ENCODE measurements at regions not wholly inside any gene's neighbourhood (a gene's known extent, or its start where the extent isn't known, plus 50 kb on each side); places are given as distances from the start of the nearest gene placed in this dataset.

DNA sequence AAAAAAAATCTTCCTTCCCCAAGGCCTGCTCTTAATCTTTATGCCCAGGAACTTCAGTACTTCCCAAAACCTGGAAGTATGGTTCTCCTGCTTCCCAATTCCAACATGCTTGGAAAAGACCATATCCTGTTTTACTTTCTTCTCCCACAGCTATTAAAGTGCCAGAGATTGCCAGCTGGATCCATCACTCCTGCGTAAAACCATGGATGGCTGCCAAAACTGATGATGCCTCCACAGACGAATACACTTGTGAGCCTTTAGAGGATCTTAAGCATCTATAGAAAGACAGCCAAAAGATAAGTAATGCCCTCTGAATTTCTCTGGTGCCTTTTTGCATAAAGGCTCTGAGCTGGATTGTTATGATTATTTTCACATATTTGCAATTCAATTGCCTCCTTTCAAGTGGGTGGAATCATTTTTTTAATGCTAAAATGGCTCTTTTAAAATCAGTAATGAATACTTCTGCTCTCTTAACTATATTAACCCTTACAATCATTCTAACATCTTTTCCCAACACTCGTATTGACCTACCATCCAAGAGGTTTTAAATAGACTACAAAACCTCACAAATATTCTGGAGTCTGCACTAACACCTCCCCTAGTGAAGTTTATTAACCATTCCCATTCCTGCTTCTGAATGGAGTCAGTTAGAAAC, 1807.8 kb downstream of the BRINP3 start:
- Histone ChIP-seq H3K4me1 (ENCODE audit: control insufficient read depth, insufficient read depth, low read length) (no peaks in the 10 kb centered on the region), H3K36me3 (ENCODE audit: control insufficient read depth, insufficient read depth, low read length) (no peaks in the 10 kb centered on the region), H3K9me3 (replicated peaks; ENCODE audit: control insufficient read depth, low read depth, low read length) (no peaks in the 10 kb centered on the region), H3K4me3 (ENCODE audit: low read length) (no peak overlapping the region), H3K27ac (ENCODE audit: low read length) (no peak overlapping the region), H3K27me3 (ENCODE audit: control insufficient read depth, insufficient read depth, low read length) (no peaks in the 10 kb centered on the region)
- DNase-seq: peak; percentile 34
- WGBS (ENCODE audit: insufficient coverage): 56% methylated on average over 1 of the region's 3 CpGs

DNA sequence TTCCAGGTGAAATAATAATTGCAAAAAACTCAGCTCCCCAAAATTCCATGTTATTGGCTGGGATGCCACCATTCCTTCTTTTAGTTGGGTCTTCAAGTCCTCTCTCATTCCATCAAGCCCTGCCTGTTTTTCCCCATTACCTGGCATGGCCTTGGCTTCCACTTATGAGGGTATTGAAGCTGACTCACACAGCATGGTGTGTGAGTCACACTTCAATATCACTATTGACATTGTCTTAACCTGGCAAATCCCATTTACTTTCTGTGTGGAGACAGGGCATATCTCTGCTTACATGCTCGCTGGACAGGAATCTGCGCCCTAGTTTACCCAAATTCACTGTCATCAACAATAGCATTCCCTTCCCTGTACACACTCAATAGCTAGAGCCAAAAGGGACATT, 1806.8 kb downstream of the BRINP3 start:
- Histone ChIP-seq H3K9me3 (replicated peaks; ENCODE audit: control insufficient read depth, low read depth, low read length) (no peaks in the 10 kb centered on the region), H3K4me3 (ENCODE audit: low read length) (no peak overlapping the region), H3K4me1 (ENCODE audit: control insufficient read depth, insufficient read depth, low read length) (no peaks in the 10 kb centered on the region), H3K27me3 (ENCODE audit: control insufficient read depth, insufficient read depth, low read length) (no peaks in the 10 kb centered on the region), H3K27ac (ENCODE audit: low read length) (no peak overlapping the region), H3K36me3 (ENCODE audit: control insufficient read depth, insufficient read depth, low read length) (no peaks in the 10 kb centered on the region)
- DNase-seq: no peak
- 100% methylated on average over 2 of the region's 2 CpGs for whole genome bisulfite sequencing (ENCODE audit: insufficient coverage)

DNA sequence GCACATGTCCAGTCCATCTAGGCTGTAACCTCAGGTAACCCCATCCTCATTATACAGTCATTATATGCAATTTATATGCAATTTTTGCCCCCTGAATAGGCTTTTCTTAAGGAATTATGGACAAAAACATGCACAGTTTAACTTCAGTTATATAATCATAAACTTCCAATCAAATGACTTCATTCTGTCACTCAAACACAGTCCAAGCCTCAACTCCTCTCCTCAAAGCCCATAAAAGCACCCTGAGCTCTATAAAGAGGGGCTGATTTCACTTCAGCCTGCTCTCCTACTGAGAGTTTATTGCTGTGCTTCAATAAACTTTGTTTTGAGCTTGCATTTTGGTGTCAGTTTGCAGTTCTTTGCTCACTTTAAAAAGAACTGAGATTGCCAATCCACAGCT, 1805.5 kb downstream of the BRINP3 start:
- Histone ChIP-seq H3K4me3 (ENCODE audit: low read length) (no peak overlapping the region), H3K9me3 (replicated peaks; ENCODE audit: control insufficient read depth, low read depth, low read length) (no peaks in the 10 kb centered on the region), H3K4me1 (ENCODE audit: control insufficient read depth, insufficient read depth, low read length) (no peaks in the 10 kb centered on the region), H3K27me3 (ENCODE audit: control insufficient read depth, insufficient read depth, low read length) (no peaks in the 10 kb centered on the region), H3K27ac (ENCODE audit: low read length) (no peak overlapping the region), H3K36me3 (ENCODE audit: control insufficient read depth, insufficient read depth, low read length) (no peaks in the 10 kb centered on the region)
- DNase-seq: no peak

DNA sequence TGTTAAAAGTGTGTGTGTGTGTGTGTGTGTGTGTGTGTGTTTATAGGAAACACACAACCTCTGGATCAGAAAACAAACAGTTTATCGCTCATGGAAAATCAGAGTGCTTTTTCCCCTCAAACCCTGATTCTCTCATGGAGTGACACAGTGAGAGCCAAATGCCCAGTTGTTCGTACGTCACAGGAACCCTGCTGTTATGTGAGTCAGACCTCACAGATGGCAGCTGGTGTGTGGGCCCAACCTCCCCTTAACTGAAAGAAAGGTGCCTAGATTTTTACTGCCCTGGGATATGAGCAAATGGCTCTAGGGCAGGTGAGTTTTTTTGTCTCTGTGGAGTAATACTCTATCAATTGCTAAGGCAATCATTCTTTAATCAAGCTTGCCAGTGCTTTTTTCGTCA, 1788.1 kb downstream of the BRINP3 start:
- no peak overlapping the region for H3K4me3 ChIP-seq (ENCODE audit: low read length)
- no peak overlapping the region for H3K27ac ChIP-seq (ENCODE audit: low read length)
- DNase-seq: no peak
- WGBS (ENCODE audit: insufficient coverage): 44% methylated on average over 3 of the region's 4 CpGs
- H3K9me3 ChIP-seq (replicated peaks; ENCODE audit: control insufficient read depth, low read depth, low read length): no peaks in the 10 kb centered on the region
- no peaks in the 10 kb centered on the region for H3K27me3 ChIP-seq (ENCODE audit: control insufficient read depth, insufficient read depth, low read length)
- no peaks in the 10 kb centered on the region for H3K36me3 ChIP-seq (ENCODE audit: control insufficient read depth, insufficient read depth, low read length)
- no peaks in the 10 kb centered on the region for H3K4me1 ChIP-seq (ENCODE audit: control insufficient read depth, insufficient read depth, low read length)

DNA sequence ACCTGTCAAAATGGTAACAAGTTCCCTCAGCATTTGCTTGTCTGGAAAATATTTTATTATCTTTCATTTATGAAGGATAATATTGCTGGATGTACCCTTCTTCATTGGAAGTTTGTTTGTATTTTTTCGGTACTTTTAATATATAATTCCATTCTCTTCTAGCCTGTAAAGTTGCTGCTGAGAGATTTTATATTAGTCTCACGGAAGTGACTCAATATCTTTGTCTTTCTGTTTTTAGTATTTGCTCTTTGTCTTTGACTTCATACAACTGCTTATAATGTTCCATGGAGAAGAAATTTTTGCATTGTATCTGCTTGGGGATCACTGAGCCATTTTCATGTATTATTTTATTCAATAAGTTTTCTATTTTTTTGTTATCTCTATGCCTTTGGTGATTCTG, 1777.5 kb downstream of the BRINP3 start:
- Histone ChIP-seq H3K4me1 (ENCODE audit: control insufficient read depth, insufficient read depth, low read length) (no peaks in the 10 kb centered on the region), H3K27ac (ENCODE audit: low read length) (no peak overlapping the region), H3K4me3 (ENCODE audit: low read length) (no peak overlapping the region), H3K27me3 (ENCODE audit: control insufficient read depth, insufficient read depth, low read length) (no peaks in the 10 kb centered on the region), H3K9me3 (replicated peaks; ENCODE audit: control insufficient read depth, low read depth, low read length) (no peaks in the 10 kb centered on the region), H3K36me3 (ENCODE audit: control insufficient read depth, insufficient read depth, low read length) (no peaks in the 10 kb centered on the region)
- WGBS (ENCODE audit: insufficient coverage): no CpG with 5 or more reads among the region's 2 CpGs
- DNase-seq: no peak

DNA sequence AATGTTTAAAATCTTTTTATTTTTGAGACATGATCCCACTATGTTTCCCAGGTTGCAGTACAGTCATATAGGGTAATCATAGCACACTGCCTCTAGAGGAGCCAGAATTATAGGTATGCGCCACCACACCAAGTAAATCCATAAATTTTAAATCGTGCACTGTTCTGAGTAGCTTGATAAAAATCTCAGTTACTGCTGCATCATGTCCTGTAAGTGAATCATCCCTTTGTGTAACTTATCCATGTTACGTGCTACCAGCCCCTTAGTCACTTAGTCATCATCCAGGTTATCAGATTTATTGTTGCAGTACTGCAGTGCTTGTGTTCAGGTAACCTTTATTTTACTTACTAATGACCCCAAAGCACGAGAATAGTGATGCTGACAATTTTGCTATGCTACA, 1770.9 kb downstream of the BRINP3 start:
- H3K27me3 ChIP-seq (ENCODE audit: control insufficient read depth, insufficient read depth, low read length): no peaks in the 10 kb centered on the region

GRCh38 chr1:188708795-188709535, 1768.7 kb downstream of the BRINP3 start:
- no peaks in the 10 kb centered on the region for H3K36me3 ChIP-seq (ENCODE audit: control insufficient read depth, insufficient read depth, low read length)
- 60% methylated on average over 1 of the region's 4 CpGs for WGBS (ENCODE audit: insufficient coverage)
- DNase-seq: peak; percentile 76
- H3K27me3 ChIP-seq (ENCODE audit: control insufficient read depth, insufficient read depth, low read length): no peaks in the 10 kb centered on the region
- no peak overlapping the region for H3K27ac ChIP-seq (ENCODE audit: low read length)
- H3K4me3 ChIP-seq (ENCODE audit: low read length): no peak overlapping the region
- no peaks in the 10 kb centered on the region for H3K9me3 ChIP-seq (replicated peaks; ENCODE audit: control insufficient read depth, low read depth, low read length)
- H3K4me1 ChIP-seq (ENCODE audit: control insufficient read depth, insufficient read depth, low read length): no peaks in the 10 kb centered on the region

More for the DNA sequence above, 1770.9 kb downstream of the BRINP3 start:
- no peaks in the 10 kb centered on the region for H3K36me3 ChIP-seq (ENCODE audit: control insufficient read depth, insufficient read depth, low read length)
- no peaks in the 10 kb centered on the region for H3K4me1 ChIP-seq (ENCODE audit: control insufficient read depth, insufficient read depth, low read length)
- no peak overlapping the region for H3K27ac ChIP-seq (ENCODE audit: low read length)
- WGBS (ENCODE audit: insufficient coverage): 100% methylated on average over 1 of the region's 4 CpGs
- H3K4me3 ChIP-seq (ENCODE audit: low read length): no peak overlapping the region
- no peak for DNase-seq
- no peaks in the 10 kb centered on the region for H3K9me3 ChIP-seq (replicated peaks; ENCODE audit: control insufficient read depth, low read depth, low read length)

DNA sequence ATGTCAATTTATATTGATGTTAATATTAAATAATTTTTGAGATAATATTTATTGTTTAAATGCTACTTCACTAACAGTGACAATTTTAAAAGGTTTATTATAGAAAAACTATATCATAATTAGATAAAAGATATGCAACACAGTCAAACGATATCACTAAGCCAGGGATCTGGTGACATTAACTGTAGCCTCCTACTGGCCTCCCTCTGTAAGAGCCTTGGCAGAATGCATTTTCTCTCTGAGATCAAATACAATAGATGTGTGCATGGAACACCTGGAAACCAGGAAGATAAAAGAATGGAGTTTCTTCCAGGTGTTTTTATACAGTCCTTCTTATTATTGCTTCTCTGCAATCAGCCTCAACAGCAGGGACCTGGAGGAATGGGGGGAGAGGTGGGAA, 1762.1 kb downstream of the BRINP3 start:
- no peak for DNase-seq
- Histone ChIP-seq H3K27ac (ENCODE audit: low read length) (no peak overlapping the region), H3K4me1 (ENCODE audit: control insufficient read depth, insufficient read depth, low read length) (no peaks in the 10 kb centered on the region), H3K36me3 (ENCODE audit: control insufficient read depth, insufficient read depth, low read length) (no peaks in the 10 kb centered on the region), H3K4me3 (ENCODE audit: low read length) (no peak overlapping the region), H3K9me3 (replicated peaks; ENCODE audit: control insufficient read depth, low read depth, low read length) (no peaks in the 10 kb centered on the region), H3K27me3 (ENCODE audit: control insufficient read depth, insufficient read depth, low read length) (no peaks in the 10 kb centered on the region)
- WGBS (ENCODE audit: insufficient coverage): no CpG with 5 or more reads among the region's 1 CpG

GRCh38 chr1:188719735-188720134, 1757.9 kb downstream of the BRINP3 start:
- Histone ChIP-seq H3K9me3 (replicated peaks; ENCODE audit: control insufficient read depth, low read depth, low read length) (no peaks in the 10 kb centered on the region), H3K27me3 (ENCODE audit: control insufficient read depth, insufficient read depth, low read length) (no peaks in the 10 kb centered on the region), H3K36me3 (ENCODE audit: control insufficient read depth, insufficient read depth, low read length) (no peaks in the 10 kb centered on the region), H3K4me3 (ENCODE audit: low read length) (no peak overlapping the region), H3K27ac (ENCODE audit: low read length) (no peak overlapping the region), H3K4me1 (ENCODE audit: control insufficient read depth, insufficient read depth, low read length) (no peaks in the 10 kb centered on the region)
- no peak for DNase-seq
- WGBS (ENCODE audit: insufficient coverage): 60% methylated on average over 1 of the region's 3 CpGs

DNA sequence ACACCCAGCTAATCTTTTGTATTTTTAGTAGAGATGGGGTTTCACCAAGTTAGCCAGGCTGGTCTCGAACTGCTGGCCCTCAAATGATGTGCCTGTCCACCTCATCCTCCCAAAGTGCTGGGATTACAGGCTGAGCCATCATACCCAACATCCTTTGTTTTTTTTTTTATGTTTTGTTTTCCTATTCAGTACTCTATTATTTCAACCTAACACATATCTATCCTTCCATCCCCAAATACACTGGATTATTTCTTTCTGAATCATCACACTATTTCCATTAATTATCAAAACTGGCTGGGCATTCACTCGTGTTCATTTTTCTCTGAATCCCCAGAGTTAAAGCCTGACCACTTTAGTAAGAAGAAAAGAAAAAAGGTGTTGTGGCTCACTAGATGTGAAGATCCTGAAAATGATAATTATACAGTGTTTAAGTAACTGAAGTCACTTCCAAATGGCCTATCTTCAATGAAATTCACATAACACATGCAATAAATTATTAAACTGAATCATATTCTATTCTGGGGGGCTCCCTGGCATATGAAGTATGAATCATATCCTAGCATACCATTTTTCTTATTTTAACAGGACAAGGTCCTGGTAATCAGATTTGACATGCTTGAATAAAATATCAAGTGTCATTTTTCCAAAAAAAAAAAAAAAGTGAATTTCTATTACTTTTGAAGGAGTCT, 1754.2 kb downstream of the BRINP3 start:
- WGBS (ENCODE audit: insufficient coverage): no CpG with 5 or more reads among the region's 2 CpGs
- H3K27ac ChIP-seq (ENCODE audit: low read length): no peak overlapping the region

More for the DNA sequence above, 1754.2 kb downstream of the BRINP3 start:
- H3K9me3 ChIP-seq (replicated peaks; ENCODE audit: control insufficient read depth, low read depth, low read length): no peaks in the 10 kb centered on the region
- no peaks in the 10 kb centered on the region for H3K27me3 ChIP-seq (ENCODE audit: control insufficient read depth, insufficient read depth, low read length)
- no peaks in the 10 kb centered on the region for H3K4me1 ChIP-seq (ENCODE audit: control insufficient read depth, insufficient read depth, low read length)
- no peaks in the 10 kb centered on the region for H3K36me3 ChIP-seq (ENCODE audit: control insufficient read depth, insufficient read depth, low read length)
- no peak for DNase-seq
- H3K4me3 ChIP-seq (ENCODE audit: low read length): no peak overlapping the region

Measured in muscle of leg (tissue), 3 donors.